PC-3 (cell line): ENCODE measurements at regions not wholly inside any gene's neighbourhood (a gene's known extent, or its start where the extent isn't known, plus 50 kb on each side); places are given as distances from the start of the nearest gene placed in this dataset.

ENCODE experiments used
- EZH2 ChIP-seq: fragments of 300-600 bp; sonication (generic); IDR thresholded peaks from one replicate; pipeline ENCODE4 v1.6.1; 2017; ENCODE audit warnings: antibody characterized with exemption, mild to moderate bottlenecking, low read length; ENCODE audit not compliant: unreplicated experiment
- TF ChIP-seq, protein P1 (sequence below): fragments of 300-600 bp; sonication (generic); conservative IDR thresholded peaks from 2 replicates; pipeline ENCODE4 v1.5.1; 2017; ENCODE audit warnings: antibody characterized with exemption, low read depth, mild to moderate bottlenecking, low read length

DNA sequence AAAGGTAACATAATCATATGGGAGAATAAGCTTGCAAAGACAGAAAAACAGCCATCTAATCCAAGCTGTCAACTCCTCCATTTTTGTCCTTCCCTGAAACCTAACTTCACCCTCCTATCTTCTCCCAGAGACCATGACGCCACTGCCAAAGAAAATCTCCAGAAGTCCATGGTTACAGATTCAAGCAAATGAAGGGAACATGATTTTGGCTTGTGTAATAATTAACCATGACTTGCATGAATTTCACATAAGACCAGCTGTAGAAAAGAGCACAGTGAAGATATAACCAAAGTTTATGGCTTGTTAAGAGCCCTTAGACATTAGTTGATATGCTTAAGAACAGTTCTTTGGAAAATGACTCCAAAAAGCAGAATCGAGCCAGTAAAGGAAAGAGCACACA lies 342.1 kb upstream of the NRSN1 start:
- TF ChIP-seq, protein P1, sequence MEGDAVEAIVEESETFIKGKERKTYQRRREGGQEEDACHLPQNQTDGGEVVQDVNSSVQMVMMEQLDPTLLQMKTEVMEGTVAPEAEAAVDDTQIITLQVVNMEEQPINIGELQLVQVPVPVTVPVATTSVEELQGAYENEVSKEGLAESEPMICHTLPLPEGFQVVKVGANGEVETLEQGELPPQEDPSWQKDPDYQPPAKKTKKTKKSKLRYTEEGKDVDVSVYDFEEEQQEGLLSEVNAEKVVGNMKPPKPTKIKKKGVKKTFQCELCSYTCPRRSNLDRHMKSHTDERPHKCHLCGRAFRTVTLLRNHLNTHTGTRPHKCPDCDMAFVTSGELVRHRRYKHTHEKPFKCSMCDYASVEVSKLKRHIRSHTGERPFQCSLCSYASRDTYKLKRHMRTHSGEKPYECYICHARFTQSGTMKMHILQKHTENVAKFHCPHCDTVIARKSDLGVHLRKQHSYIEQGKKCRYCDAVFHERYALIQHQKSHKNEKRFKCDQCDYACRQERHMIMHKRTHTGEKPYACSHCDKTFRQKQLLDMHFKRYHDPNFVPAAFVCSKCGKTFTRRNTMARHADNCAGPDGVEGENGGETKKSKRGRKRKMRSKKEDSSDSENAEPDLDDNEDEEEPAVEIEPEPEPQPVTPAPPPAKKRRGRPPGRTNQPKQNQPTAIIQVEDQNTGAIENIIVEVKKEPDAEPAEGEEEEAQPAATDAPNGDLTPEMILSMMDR = no peak
- TF ChIP-seq EZH2 = no peak
